ENCODE measurements at regions not wholly inside any gene's neighbourhood (a gene's known extent, or its start where the extent isn't known, plus 50 kb on each side); places are given as distances from the start of the nearest gene placed in this dataset.
A peak's percentile ranks its signal among the peaks of the same experiment; 100 is the strongest.

- Histone ChIP-seq H3K14ac (ENCODE audit: insufficient read depth, low read length) (no peak overlapping the region), H3K79me1 (ENCODE audit: insufficient read depth, low read depth, low read length, poor library complexity, severe bottlenecking) (no peaks in the 10 kb centered on the region), H3K23ac (ENCODE audit: insufficient read length, low read depth, low read length) (no peak overlapping the region), H4K8ac (replicated peaks; ENCODE audit: insufficient read length, low read depth, low read length) (no peak overlapping the region), H2AK5ac (ENCODE audit: insufficient read length, low read length) (no peak overlapping the region), H4K20me1 (ENCODE audit: control insufficient read depth, insufficient read depth, insufficient read length) (no peaks in the 10 kb centered on the region), H3K27ac (ENCODE audit: insufficient read length, low read depth, low read length) (no peak overlapping the region), H3K4ac (ENCODE audit: low read depth, low read length) (no peak overlapping the region), H3K23me2 (ENCODE audit: insufficient read length, low read depth, low read length, poor library complexity, severe bottlenecking) (no peaks in the 10 kb centered on the region), H3K9me3 (ENCODE audit: control insufficient read depth, low read depth, low read length) (no peaks in the 10 kb centered on the region), H3K4me1 (ENCODE audit: insufficient read depth, low read length) (no peaks in the 10 kb centered on the region), H3T11ph (ENCODE audit: low read length) (no peak overlapping the region), H2BK5ac (ENCODE audit: insufficient read length, low read length) (no peak overlapping the region), H2BK120ac (ENCODE audit: low read depth, low read length, poor library complexity, severe bottlenecking) (no peak overlapping the region), H4K91ac (ENCODE audit: insufficient read length, low read depth, low read length) (no peak overlapping the region), H2AFZ (ENCODE audit: low read length) (no peak overlapping the region), H4K5ac (ENCODE audit: insufficient read length, low read depth, low read length) (no peak overlapping the region), H3K79me2 (ENCODE audit: insufficient read depth, low read length) (no peaks in the 10 kb centered on the region), H2BK15ac (ENCODE audit: low read depth, low read length) (no peak overlapping the region), H3K9ac (ENCODE audit: extremely low read depth, insufficient read length, low read length) (no peak overlapping the region), H3K4me2 (ENCODE audit: insufficient read depth, insufficient read length, low read length) (no peak overlapping the region), H2BK12ac (ENCODE audit: insufficient read length, low read depth, low read length) (no peak overlapping the region), H3K56ac (ENCODE audit: insufficient read length, low read depth, low read length) (no peak overlapping the region), H3K18ac (ENCODE audit: insufficient read length, low read depth, low read length) (no peak overlapping the region), H2BK20ac (ENCODE audit: low read depth, low read length, poor library complexity, severe bottlenecking) (no peak overlapping the region), H3K27me3 (ENCODE audit: insufficient read depth, low read length) (no peaks in the 10 kb centered on the region)
- H3K9me3 Mint-ChIP-seq, result no peaks in the 10 kb centered on the region
- WGBS (ENCODE audit: extremely low coverage, insufficient read length, low lambda C conversion rate), result no CpG with 5 or more reads among the region's 2 CpGs
- no peaks in the 10 kb centered on the region for H3K36me3 Mint-ChIP-seq (ENCODE audit: insufficient read depth in 1 of 3, low read depth in 3 of 3)
- peak; percentile 40 for DNase-seq
- H3K4me1 Mint-ChIP-seq, result no peaks in the 10 kb centered on the region
- no peak overlapping the region for H3K4me3 Mint-ChIP-seq
- H3K27ac Mint-ChIP-seq, result no peak overlapping the region
- peak; percentile 81 for TF ChIP-seq CTCF (conservative IDR thresholded peaks at IDR 0.05)
- H3K27me3 Mint-ChIP-seq (ENCODE audit: low read depth), result no peaks in the 10 kb centered on the region
Measured at GRCh38 chr4:133320576-133321170, 171.6 kb downstream of the PCDH10 start.

All from H9 (cell line).